H1 (cell line): ENCODE measurements at regions not wholly inside any gene's neighbourhood (a gene's known extent, or its start where the extent isn't known, plus 50 kb on each side); places are given as distances from the start of the nearest gene placed in this dataset.

ENCODE experiments used
- CTCF ChIA-PET: fragments of 300-600 bp; sonication (Branson Sonifier 250); formaldehyde crosslinking; loops from one replicate; lab custom pipeline; 2021; ENCODE audit not compliant: partially characterized antibody; lab: Charles Lee
- POLR2A ChIA-PET: fragments of 300-600 bp; sonication (Branson Sonifier 250); formaldehyde crosslinking; loops from one replicate; lab custom pipeline; 2021; ENCODE audit warnings: inconsistent platforms; ENCODE audit not compliant: partially characterized antibody; lab: Charles Lee
- DNase-seq, 2 experiments: peaks; one replicate each; pipeline versions ENCODE4 v3.0.0 to v3.0.0-alpha.2; 2010 to 2022; ENCODE audit warnings: low spot score in 2 of 2, low read depth in 1 of 2, mixed read lengths in 1 of 2
- FAIRE-seq: peaks from 2 replicates; lab custom pipeline; 2011; peaks lifted over from hg19 to GRCh38; lab: Jason Lieb, UNC
- H2AFZ ChIP-seq: 2 replicates; pipeline ENCODE4 v1.8.1; 2012; ENCODE audit warnings: low read length, inconsistent platforms
- H2AK5ac ChIP-seq: 2 replicates; pipeline ENCODE4 v1.6.1; 2013; ENCODE audit warnings: low read depth, low read length
- H2BK120ac ChIP-seq: replicated peaks from 2 replicates; pipeline ENCODE3; 2013; ENCODE audit warnings: low read depth, low read length, inconsistent platforms
- H2BK12ac ChIP-seq: 2 replicates; pipeline ENCODE4 v1.6.1; 2013; ENCODE audit warnings: low read depth, low read length
- H2BK15ac ChIP-seq: 2 replicates; pipeline ENCODE4 v1.6.1; 2013; ENCODE audit warnings: low read length
- H2BK20ac ChIP-seq: 2 replicates; pipeline ENCODE4 v1.6.1; 2013; ENCODE audit warnings: low read length
- H2BK5ac ChIP-seq: 2 replicates; pipeline ENCODE4 v1.6.1; 2013; ENCODE audit warnings: low read depth, low read length
- H3K14ac ChIP-seq: 2 replicates; pipeline ENCODE4 v1.6.1; 2013; ENCODE audit warnings: inconsistent platforms; ENCODE audit not compliant: insufficient read length
- H3K18ac ChIP-seq: 2 replicates; pipeline ENCODE4 v1.6.1; 2013; ENCODE audit warnings: low read length; ENCODE audit errors: extremely low read depth
- H3K23ac ChIP-seq: 2 replicates; pipeline ENCODE4 v1.6.1; 2013; ENCODE audit warnings: inconsistent platforms; ENCODE audit not compliant: insufficient read length
- H3K23me2 ChIP-seq: 2 replicates; pipeline ENCODE4 v1.6.1; 2013; ENCODE audit warnings: low read depth, low read length
- H3K27ac ChIP-seq: 2 replicates; pipeline ENCODE4 v1.6.1; 2011; ENCODE audit warnings: low read depth, low read length, inconsistent platforms
- H3K27me3 ChIP-seq, 4 experiments: replicated peaks in 1 of 4; 1 replicate in 1 of 4; 2 replicates in 3 of 4; pipeline versions ENCODE4 v1.6.1 to v1.8.1; 2011 to 2013; ENCODE audit warnings: low read length in 3 of 4, mild to moderate bottlenecking in 3 of 4, inconsistent platforms in 2 of 4, mixed read lengths in 2 of 4, moderate library complexity in 1 of 4; ENCODE audit not compliant: control insufficient read depth in 3 of 4, insufficient read depth in 3 of 4; ENCODE audit errors: extremely low read depth in 1 of 4
- H3K36me3 ChIP-seq, 4 experiments: 2 replicates each; pipeline versions ENCODE4 v1.6.1 to v1.8.1; 2011 to 2013; ENCODE audit warnings: mild to moderate bottlenecking in 4 of 4, low read length in 3 of 4, moderate library complexity in 2 of 4, control low read depth in 1 of 4, inconsistent platforms in 1 of 4; ENCODE audit not compliant: insufficient read depth in 4 of 4, control insufficient read depth in 2 of 4
- H3K4ac ChIP-seq: replicated peaks from 2 replicates; pipeline ENCODE3; 2013; ENCODE audit warnings: low read length, low read depth, mixed read lengths, inconsistent platforms; ENCODE audit not compliant: insufficient read length
- H3K4me1 ChIP-seq, 4 experiments: replicated peaks in 1 of 4; 1 replicate in 1 of 4; 2 replicates in 3 of 4; pipeline versions ENCODE4 v1.6.1 to v1.8.1; 2011 to 2013; ENCODE audit warnings: low read length in 3 of 4, inconsistent platforms in 2 of 4, mixed read lengths in 1 of 4; ENCODE audit not compliant: insufficient read depth in 4 of 4, control insufficient read depth in 3 of 4
- H3K4me2 ChIP-seq, 2 experiments: 2 replicates each; pipeline versions ENCODE4 v1.6.1 to v1.8.1; 2011 to 2013; ENCODE audit warnings: low read depth in 2 of 2, low read length in 2 of 2, control low read depth in 1 of 2, inconsistent platforms in 1 of 2, mild to moderate bottlenecking in 1 of 2; ENCODE audit not compliant: insufficient read depth in 1 of 2
- H3K4me3 ChIP-seq, 4 experiments: fragments of 200-600, 300-600 bp in 1 of 4; sonication (generic), shearing (Covaris generic), sonication (Bioruptor Twin) in 1 of 4; 2 replicates each; pipeline versions ENCODE4 v1.5.1 to v1.8.1; 2011 to 2016; ENCODE audit warnings: low read length in 4 of 4, low read depth in 3 of 4, control low read depth in 2 of 4, inconsistent platforms in 2 of 4, mild to moderate bottlenecking in 2 of 4, mixed read lengths in 1 of 4, moderate library complexity in 1 of 4; ENCODE audit not compliant: insufficient read depth in 2 of 4; ENCODE audit errors: extremely low read depth in 1 of 4
- H3K56ac ChIP-seq: replicated peaks from 2 replicates; pipeline ENCODE3; 2013; ENCODE audit warnings: low read depth, mild to moderate bottlenecking, mixed read lengths, low read length, inconsistent platforms; ENCODE audit not compliant: insufficient read length
- H3K79me1 ChIP-seq: 2 replicates; pipeline ENCODE4 v1.6.1; 2013; ENCODE audit warnings: low read depth, low read length, control low read depth
- H3K79me2 ChIP-seq, 2 experiments: 2 replicates each; pipeline versions ENCODE4 v1.6.1 to v1.8.1; 2012 to 2013; ENCODE audit warnings: low read length in 2 of 2, mild to moderate bottlenecking in 2 of 2, inconsistent platforms in 1 of 2; ENCODE audit not compliant: insufficient read depth in 2 of 2, control insufficient read depth in 1 of 2
- H3K9ac ChIP-seq, 4 experiments: replicated peaks in 1 of 4; 1 replicate in 1 of 4; 2 replicates in 3 of 4; pipeline versions ENCODE4 v1.6.1 to v1.8.1; 2011 to 2013; ENCODE audit warnings: low read depth in 3 of 4, low read length in 3 of 4, control low read depth in 2 of 4, mild to moderate bottlenecking in 2 of 4, moderate library complexity in 2 of 4, inconsistent platforms in 1 of 4; ENCODE audit errors: extremely low read depth in 1 of 4
- H3K9me3 ChIP-seq, 2 experiments: 2 replicates each; pipeline versions ENCODE4 v1.6.1 to v1.8.1; 2012 to 2013; ENCODE audit warnings: mild to moderate bottlenecking in 2 of 2, moderate library complexity in 2 of 2, control low read depth in 1 of 2, inconsistent platforms in 1 of 2, low read depth in 1 of 2, low read length in 1 of 2, mixed read lengths in 1 of 2; ENCODE audit not compliant: insufficient read depth in 2 of 2
- H4K20me1 ChIP-seq, 2 experiments: replicated peaks in 1 of 2; 2 replicates each; pipeline versions ENCODE3 to v1.8.1; 2011 to 2013; ENCODE audit warnings: inconsistent platforms in 2 of 2, low read length in 2 of 2, mild to moderate bottlenecking in 1 of 2; ENCODE audit not compliant: insufficient read depth in 2 of 2, control insufficient read depth in 1 of 2
- H4K5ac ChIP-seq: 2 replicates; pipeline ENCODE4 v1.6.1; 2013; ENCODE audit warnings: low read length, low read depth, mixed read lengths, inconsistent platforms; ENCODE audit not compliant: insufficient read length
- H4K8ac ChIP-seq: 2 replicates; pipeline ENCODE4 v1.8.0; 2013; ENCODE audit warnings: mild to moderate bottlenecking, moderate library complexity, low read length, inconsistent platforms; ENCODE audit not compliant: insufficient read depth; ENCODE audit errors: extremely low read depth
- H4K91ac ChIP-seq: replicated peaks from 2 replicates; pipeline ENCODE3; 2013; ENCODE audit warnings: low read length, mixed read lengths, inconsistent platforms; ENCODE audit not compliant: insufficient read length
- ATF2 ChIP-seq: IDR thresholded peaks from 2 replicates; pipeline ENCODE4 v1.6.1; 2012; ENCODE audit warnings: low read length, inconsistent platforms
- ATF3 ChIP-seq: IDR thresholded peaks from 2 replicates; pipeline ENCODE4 v1.6.1; 2011; ENCODE audit warnings: low read depth, mild to moderate bottlenecking, low read length; ENCODE audit not compliant: insufficient read depth
- BRCA1 ChIP-seq: IDR thresholded peaks from 2 replicates; pipeline ENCODE4 v1.6.1; 2012; ENCODE audit warnings: low read depth, low read length, improper control_type of control experiment
- CBX5 ChIP-seq: fragments of 300-800, 300-1000 bp; sonication (generic); IDR thresholded peaks from 2 replicates; pipeline ENCODE4 v1.7.1; 2016; ENCODE audit warnings: antibody characterized with exemption, low read length, low read depth
- CHD2 ChIP-seq: IDR thresholded peaks from 2 replicates; pipeline ENCODE4 v1.6.1; 2012; ENCODE audit warnings: low read length, improper control_type of control experiment
- EGR1 ChIP-seq: IDR thresholded peaks from 2 replicates; pipeline ENCODE4 v1.6.1; 2011; ENCODE audit warnings: low read depth, low read length, borderline replicate concordance
- GABPA ChIP-seq: IDR thresholded peaks from 2 replicates; pipeline ENCODE4 v1.6.1; 2011; ENCODE audit warnings: mild to moderate bottlenecking, low read length, moderate library complexity, borderline replicate concordance; ENCODE audit not compliant: insufficient read depth
- HDAC6 ChIP-seq: IDR thresholded peaks from one replicate; pipeline ENCODE4 v1.7.1; 2012; ENCODE audit warnings: low read depth, mild to moderate bottlenecking, inconsistent platforms, low read length, moderate library complexity
- POLR2A ChIP-seq, 2 experiments: IDR thresholded peaks; 1 replicate in 1 of 2; 2 replicates in 1 of 2; pipeline ENCODE4 v1.6.1; 2011; ENCODE audit warnings: low read depth in 2 of 2, low read length in 2 of 2, mild to moderate bottlenecking in 2 of 2; ENCODE audit errors: control extremely low read depth in 1 of 2
- POLR2AphosphoS5 ChIP-seq: IDR thresholded peaks from 2 replicates; pipeline ENCODE4 v1.6.1; 2011; ENCODE audit warnings: low read depth, low read length
- RAD21 ChIP-seq, 2 experiments: IDR thresholded peaks in 1 of 2; conservative IDR thresholded peaks in 1 of 2; 2 replicates each; pipeline ENCODE4 v1.6.1; 2011; ENCODE audit warnings: low read depth in 2 of 2, low read length in 2 of 2, improper control_type of control experiment in 1 of 2, inconsistent platforms in 1 of 2, mild to moderate bottlenecking in 1 of 2, moderate library complexity in 1 of 2
- RXRA ChIP-seq: IDR thresholded peaks from 2 replicates; pipeline ENCODE4 v1.6.1; 2011; ENCODE audit warnings: low read depth, mild to moderate bottlenecking, low read length, moderate library complexity; ENCODE audit not compliant: insufficient read depth
- ZNF274 ChIP-seq: IDR thresholded peaks from 2 replicates; pipeline ENCODE4 v1.7.0; 2012; ENCODE audit warnings: low read length, borderline replicate concordance; ENCODE audit errors: extremely low read depth
- WGBS, 2 experiments: shearing (Covaris generic) in 1 of 2; methylation state at CpG; one replicate each; pipeline versions ENCODE4 v1.1.6 to v1.1.7; 2013 to 2015; ENCODE audit warnings: low lambda C conversion rate in 2 of 2, mixed read lengths in 2 of 2, inconsistent platforms in 1 of 2, low coverage in 1 of 2, missing lambda C conversion rate in 1 of 2; ENCODE audit not compliant: insufficient replicate concordance in 2 of 2, insufficient coverage in 1 of 2, insufficient read length in 1 of 2; ENCODE audit errors: extremely low coverage in 1 of 2, missing lambda C conversion rate in 1 of 2; 5-methylcytosine and 5-hydroxymethylcytosine counted together

GRCh38 chr4:189131118-189131517 is 809.6 kb upstream of the FRG1 start:
- no peaks in the 10 kb centered on the region for H3K79me1 ChIP-seq
- no peak overlapping the region for H2BK120ac ChIP-seq
- H3K27me3 ChIP-seq = no peaks in the 10 kb centered on the region
- H2BK5ac ChIP-seq = no peak overlapping the region
- DNase-seq (no peak), FAIRE-seq (no peak)
- H2BK12ac ChIP-seq = no peak overlapping the region
- H2AFZ ChIP-seq = no peak overlapping the region
- H4K91ac ChIP-seq = no peak overlapping the region
- H3K56ac ChIP-seq = no peak overlapping the region
- no peak overlapping the region for H2BK20ac ChIP-seq
- no peaks in the 10 kb centered on the region for H4K20me1 ChIP-seq
- no peak overlapping the region for H2AK5ac ChIP-seq
- H3K23ac ChIP-seq = no peak overlapping the region
- H3K4me1 ChIP-seq = no peaks in the 10 kb centered on the region
- no peak overlapping the region for H3K14ac ChIP-seq
- H2BK15ac ChIP-seq = no peak overlapping the region
- no peak overlapping the region for H3K4me3 ChIP-seq
- H3K18ac ChIP-seq = no peak overlapping the region
- ChIA-PET CTCF (interaction anchor here (0.7 to 3.8 kb wide), 8 partner anchors 9 to 662 kb away, joined by 3 to 15 read pairs (median 3); no protein-coding TSS in a partner anchor), POLR2A (no interaction called here)
- H3K36me3 ChIP-seq = no peaks in the 10 kb centered on the region
- no peak overlapping the region for H3K9ac ChIP-seq
- H3K79me2 ChIP-seq = no peaks in the 10 kb centered on the region
- H4K5ac ChIP-seq = no peak overlapping the region
- H3K9me3 ChIP-seq = no peaks in the 10 kb centered on the region
- no peak overlapping the region for H3K27ac ChIP-seq
- H3K4ac ChIP-seq = no peak overlapping the region
- no peak overlapping the region for H3K4me2 ChIP-seq
- 92% methylated on average over 4 of the region's 4 CpGs; no CpG with 5 or more reads in 1 of the 2 experiments for WGBS, 2 experiments
- H3K23me2 ChIP-seq = no peaks in the 10 kb centered on the region
- H4K8ac ChIP-seq = no peak overlapping the region
- TF ChIP-seq ZNF274 (no peak), ATF2 (no peak), POLR2A (IDR thresholded peaks at IDR 0.05; ENCODE audit: control extremely low read depth in 1 of 2, low read depth in 2 of 2, low read length in 2 of 2) (no peak), GABPA (no peak), BRCA1 (no peak), POLR2AphosphoS5 (no peak), RAD21 (IDR thresholded peaks at IDR 0.05 in 1 of 2, conservative IDR thresholded peaks at IDR 0.05 in 1 of 2; ENCODE audit: low read depth in 2 of 2, low read length in 2 of 2) (no peak), EGR1 (no peak), RXRA (no peak), HDAC6 (no peak), CHD2 (no peak), CBX5 (no peak), ATF3 (no peak)
